ENCODE measurements at regions not wholly inside any gene's neighbourhood (a gene's known extent, or its start where the extent isn't known, plus 50 kb on each side); places are given as distances from the start of the nearest gene placed in this dataset.
"Not testable (repeated sequence)": the region's sequence is repeated elsewhere in the genome, so short reads cannot be mapped to it uniquely, and the experiment has no call there.

DNA sequence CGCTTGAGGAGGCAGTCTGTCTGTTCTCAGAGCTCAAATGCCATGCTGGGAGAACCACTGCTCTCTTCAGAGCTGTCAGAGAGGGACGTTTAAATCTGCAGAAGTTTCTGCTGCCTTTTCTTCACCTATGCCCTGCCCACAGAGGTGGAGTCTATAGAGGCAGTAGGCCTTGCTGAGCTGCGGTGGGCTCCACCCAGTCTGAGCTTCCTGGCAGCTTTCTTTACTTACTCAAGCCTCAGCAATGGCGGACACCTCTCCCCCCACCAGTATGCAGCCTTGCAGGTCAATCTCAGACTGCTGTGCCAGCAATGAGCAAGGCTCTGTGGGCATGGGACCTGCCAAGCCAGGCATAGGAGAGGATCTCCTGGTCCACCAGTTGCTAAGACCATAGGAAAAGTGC is 580.1 kb downstream of the FRK start:
- TF ChIP-seq POLR2A (IDR thresholded peaks at IDR 0.05; ENCODE audit: borderline replicate concordance, extremely low read depth, insufficient read depth, insufficient read length); EZH2 (IDR thresholded peaks at IDR 0.05); POLR2AphosphoS5 (IDR thresholded peaks at IDR 0.05; ENCODE audit: low read depth, low read length): not testable (repeated sequence)
- TF ChIP-seq, protein P1, sequence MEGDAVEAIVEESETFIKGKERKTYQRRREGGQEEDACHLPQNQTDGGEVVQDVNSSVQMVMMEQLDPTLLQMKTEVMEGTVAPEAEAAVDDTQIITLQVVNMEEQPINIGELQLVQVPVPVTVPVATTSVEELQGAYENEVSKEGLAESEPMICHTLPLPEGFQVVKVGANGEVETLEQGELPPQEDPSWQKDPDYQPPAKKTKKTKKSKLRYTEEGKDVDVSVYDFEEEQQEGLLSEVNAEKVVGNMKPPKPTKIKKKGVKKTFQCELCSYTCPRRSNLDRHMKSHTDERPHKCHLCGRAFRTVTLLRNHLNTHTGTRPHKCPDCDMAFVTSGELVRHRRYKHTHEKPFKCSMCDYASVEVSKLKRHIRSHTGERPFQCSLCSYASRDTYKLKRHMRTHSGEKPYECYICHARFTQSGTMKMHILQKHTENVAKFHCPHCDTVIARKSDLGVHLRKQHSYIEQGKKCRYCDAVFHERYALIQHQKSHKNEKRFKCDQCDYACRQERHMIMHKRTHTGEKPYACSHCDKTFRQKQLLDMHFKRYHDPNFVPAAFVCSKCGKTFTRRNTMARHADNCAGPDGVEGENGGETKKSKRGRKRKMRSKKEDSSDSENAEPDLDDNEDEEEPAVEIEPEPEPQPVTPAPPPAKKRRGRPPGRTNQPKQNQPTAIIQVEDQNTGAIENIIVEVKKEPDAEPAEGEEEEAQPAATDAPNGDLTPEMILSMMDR (IDR thresholded peaks at IDR 0.05 in 2 of 3, conservative IDR thresholded peaks at IDR 0.05 in 1 of 3; ENCODE audit: borderline replicate concordance in 1 of 3, insufficient read depth in 1 of 3, low read depth in 2 of 3, low read length in 2 of 3): not testable (repeated sequence)
